ENCODE measurements at regions not wholly inside any gene's neighbourhood (a gene's known extent, or its start where the extent isn't known, plus 50 kb on each side); places are given as distances from the start of the nearest gene placed in this dataset.
A peak's percentile ranks its signal among the peaks of the same experiment; 100 is the strongest.
"Not testable (repeated sequence)": the region's sequence is repeated elsewhere in the genome, so short reads cannot be mapped to it uniquely, and the experiment has no call there.

DNA sequence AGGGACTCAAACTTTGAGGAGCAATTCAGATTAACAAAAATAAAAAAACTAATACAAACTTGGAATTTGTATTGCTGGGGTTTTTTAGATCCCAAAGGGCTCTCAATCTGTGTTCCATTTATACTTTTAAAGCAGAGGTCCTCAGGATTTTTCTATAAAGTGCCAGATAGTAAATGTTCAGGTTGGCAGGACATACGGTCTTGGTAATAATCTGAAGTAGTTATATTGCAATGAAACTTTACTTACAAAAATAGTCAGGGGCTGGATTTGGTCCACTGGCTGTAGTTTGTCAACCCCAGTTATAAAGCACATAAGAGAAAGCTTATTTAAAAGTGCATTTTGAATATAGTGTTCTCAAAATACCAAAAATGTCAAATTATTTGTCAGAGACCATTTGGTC is 164.1 kb upstream of the CTSO start:
- TF ChIP-seq, protein P1, sequence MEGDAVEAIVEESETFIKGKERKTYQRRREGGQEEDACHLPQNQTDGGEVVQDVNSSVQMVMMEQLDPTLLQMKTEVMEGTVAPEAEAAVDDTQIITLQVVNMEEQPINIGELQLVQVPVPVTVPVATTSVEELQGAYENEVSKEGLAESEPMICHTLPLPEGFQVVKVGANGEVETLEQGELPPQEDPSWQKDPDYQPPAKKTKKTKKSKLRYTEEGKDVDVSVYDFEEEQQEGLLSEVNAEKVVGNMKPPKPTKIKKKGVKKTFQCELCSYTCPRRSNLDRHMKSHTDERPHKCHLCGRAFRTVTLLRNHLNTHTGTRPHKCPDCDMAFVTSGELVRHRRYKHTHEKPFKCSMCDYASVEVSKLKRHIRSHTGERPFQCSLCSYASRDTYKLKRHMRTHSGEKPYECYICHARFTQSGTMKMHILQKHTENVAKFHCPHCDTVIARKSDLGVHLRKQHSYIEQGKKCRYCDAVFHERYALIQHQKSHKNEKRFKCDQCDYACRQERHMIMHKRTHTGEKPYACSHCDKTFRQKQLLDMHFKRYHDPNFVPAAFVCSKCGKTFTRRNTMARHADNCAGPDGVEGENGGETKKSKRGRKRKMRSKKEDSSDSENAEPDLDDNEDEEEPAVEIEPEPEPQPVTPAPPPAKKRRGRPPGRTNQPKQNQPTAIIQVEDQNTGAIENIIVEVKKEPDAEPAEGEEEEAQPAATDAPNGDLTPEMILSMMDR (conservative IDR thresholded peaks at IDR 0.05): no peak
- no peak overlapping the region for H3K27ac ChIP-seq

- H3K27ac ChIP-seq: no peak overlapping the region
- TF ChIP-seq, protein P1 (conservative IDR thresholded peaks at IDR 0.05): no peak
These were observed 163.3 kb upstream of the CTSO start for GRCh38 chr4:156116991-156117390.

GRCh38 chr4:156113138-156113765 is 159.6 kb upstream of the CTSO start:
- no peak overlapping the region for H3K27ac ChIP-seq
- TF ChIP-seq, protein P1 (conservative IDR thresholded peaks at IDR 0.05): peak; percentile 51

GRCh38 chr4:156111686-156112085 is 158.0 kb upstream of the CTSO start:
- no peak overlapping the region for H3K27ac ChIP-seq
- TF ChIP-seq, protein P1 (conservative IDR thresholded peaks at IDR 0.05): no peak

GRCh38 chr4:156109943-156110900 is 156.6 kb upstream of the CTSO start:
- no peak overlapping the region for H3K27ac ChIP-seq
- TF ChIP-seq, protein P1 (conservative IDR thresholded peaks at IDR 0.05): no peak

GRCh38 chr4:156109087-156109486 is 155.4 kb upstream of the CTSO start:
- not testable (repeated sequence) for H3K27ac ChIP-seq

DNA sequence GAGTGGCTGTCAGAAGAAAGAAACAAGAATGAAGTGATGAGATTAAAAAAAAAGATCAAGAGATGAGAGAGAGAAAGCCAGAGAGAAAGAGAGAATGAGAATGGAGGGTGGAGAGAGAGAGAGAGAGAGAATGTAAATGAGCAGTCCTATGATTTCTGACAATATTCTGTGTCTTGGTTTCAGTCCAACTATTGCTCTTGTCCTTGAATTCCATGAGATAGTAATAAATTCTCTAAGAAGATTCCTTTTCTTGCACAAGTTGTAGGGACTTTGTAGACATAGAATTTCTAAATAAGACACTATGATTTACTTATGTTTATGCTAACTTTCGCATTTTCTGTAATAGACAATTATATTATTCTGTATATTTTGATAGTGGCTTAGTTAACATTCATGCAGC is 149.6 kb upstream of the CTSO start:
- TF ChIP-seq, protein P1 (conservative IDR thresholded peaks at IDR 0.05): no peak
- no peak overlapping the region for H3K27ac ChIP-seq

- no peak overlapping the region for H3K27ac ChIP-seq
- TF ChIP-seq, protein P1 (conservative IDR thresholded peaks at IDR 0.05): no peak
These were observed 148.7 kb upstream of the CTSO start for GRCh38 chr4:156102411-156102810.
